ENCODE measurements at regions not wholly inside any gene's neighbourhood (a gene's known extent, or its start where the extent isn't known, plus 50 kb on each side); places are given as distances from the start of the nearest gene placed in this dataset.
"Not testable (repeated sequence)": the region's sequence is repeated elsewhere in the genome, so short reads cannot be mapped to it uniquely, and the experiment has no call there.

DNA sequence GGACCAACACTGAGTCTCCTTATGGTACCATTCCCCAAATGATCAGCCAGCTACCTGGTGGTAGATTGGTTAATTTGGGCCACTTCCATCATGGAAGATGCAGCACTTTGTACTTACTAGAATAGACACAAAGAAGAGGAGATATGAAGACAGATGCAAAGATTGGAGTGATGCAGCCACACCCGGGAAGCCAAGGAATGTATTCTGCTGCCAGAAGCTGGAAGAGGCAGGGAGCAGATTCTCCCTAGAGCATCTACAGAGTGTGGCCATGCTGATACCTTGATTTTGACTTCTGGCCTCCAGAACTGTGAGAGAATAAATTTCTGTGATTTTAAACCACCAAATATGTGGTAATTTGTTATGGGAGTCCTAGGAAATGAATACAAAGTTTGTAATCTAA is 68.9 kb downstream of the FOXD4L6 start:
- TF ChIP-seq POLR2AphosphoS5 (IDR thresholded peaks at IDR 0.05); POLR2A (IDR thresholded peaks at IDR 0.05); EP300 (IDR thresholded peaks at IDR 0.05; ENCODE audit: low read depth): not testable (repeated sequence)
- TF ChIP-seq, protein P1, sequence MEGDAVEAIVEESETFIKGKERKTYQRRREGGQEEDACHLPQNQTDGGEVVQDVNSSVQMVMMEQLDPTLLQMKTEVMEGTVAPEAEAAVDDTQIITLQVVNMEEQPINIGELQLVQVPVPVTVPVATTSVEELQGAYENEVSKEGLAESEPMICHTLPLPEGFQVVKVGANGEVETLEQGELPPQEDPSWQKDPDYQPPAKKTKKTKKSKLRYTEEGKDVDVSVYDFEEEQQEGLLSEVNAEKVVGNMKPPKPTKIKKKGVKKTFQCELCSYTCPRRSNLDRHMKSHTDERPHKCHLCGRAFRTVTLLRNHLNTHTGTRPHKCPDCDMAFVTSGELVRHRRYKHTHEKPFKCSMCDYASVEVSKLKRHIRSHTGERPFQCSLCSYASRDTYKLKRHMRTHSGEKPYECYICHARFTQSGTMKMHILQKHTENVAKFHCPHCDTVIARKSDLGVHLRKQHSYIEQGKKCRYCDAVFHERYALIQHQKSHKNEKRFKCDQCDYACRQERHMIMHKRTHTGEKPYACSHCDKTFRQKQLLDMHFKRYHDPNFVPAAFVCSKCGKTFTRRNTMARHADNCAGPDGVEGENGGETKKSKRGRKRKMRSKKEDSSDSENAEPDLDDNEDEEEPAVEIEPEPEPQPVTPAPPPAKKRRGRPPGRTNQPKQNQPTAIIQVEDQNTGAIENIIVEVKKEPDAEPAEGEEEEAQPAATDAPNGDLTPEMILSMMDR (IDR thresholded peaks at IDR 0.05): not testable (repeated sequence)
